Kidney (tissue), 13 donors: ENCODE measurements at regions not wholly inside any gene's neighbourhood (a gene's known extent, or its start where the extent isn't known, plus 50 kb on each side); places are given as distances from the start of the nearest gene placed in this dataset.
"Not testable (repeated sequence)": the region's sequence is repeated elsewhere in the genome, so short reads cannot be mapped to it uniquely, and the experiment has no call there.

Source experiments
- DNase-seq, 5 donors: peaks; one replicate each; pipeline ENCODE4 v3.0.0-alpha.2; 2013 to 2020
- FAIRE-seq: peaks from 2 replicates; lab custom pipeline; 2012; peaks lifted over from hg19 to GRCh38; lab: Jason Lieb, UNC
- H3K27ac ChIP-seq, 2 donors: one replicate each; pipeline ENCODE4 v1.7.0; 2013; ENCODE audit warnings: low read depth in 2 of 2, low read length in 2 of 2, inconsistent platforms in 1 of 2
- H3K27me3 ChIP-seq: one replicate; pipeline ENCODE4 v1.7.1; 2013; ENCODE audit warnings: low read length, inconsistent platforms; ENCODE audit not compliant: control insufficient read depth, insufficient read depth
- H3K36me3 ChIP-seq, 3 donors: one replicate each; pipeline versions ENCODE4 v1.7.0 to v1.7.1; 2013; ENCODE audit warnings: low read length in 3 of 3, control low read depth in 1 of 3, inconsistent platforms in 1 of 3; ENCODE audit not compliant: insufficient read depth in 3 of 3, control insufficient read depth in 2 of 3
- H3K4me1 ChIP-seq, 3 donors: one replicate each; pipeline versions ENCODE4 v1.7.0 to v1.7.1; 2013; ENCODE audit warnings: low read length in 3 of 3, inconsistent platforms in 1 of 3, low read depth in 1 of 3; ENCODE audit not compliant: control insufficient read depth in 2 of 3, insufficient read depth in 2 of 3
- H3K4me3 ChIP-seq, 3 donors: one replicate each; pipeline versions ENCODE4 v1.7.0 to v1.8.1; 2013; ENCODE audit warnings: low read length in 3 of 3, control low read depth in 1 of 3, inconsistent platforms in 1 of 3
- H3K9ac ChIP-seq, 3 donors: one replicate each; pipeline versions ENCODE4 v1.7.0 to v1.7.1; 2013; ENCODE audit warnings: low read length in 3 of 3, control low read depth in 1 of 3, inconsistent platforms in 1 of 3
- H3K9me3 ChIP-seq, 3 donors: one replicate each; pipeline versions ENCODE4 v1.7.0 to v1.7.1; 2013; ENCODE audit warnings: low read length in 3 of 3, control low read depth in 1 of 3, inconsistent platforms in 1 of 3; ENCODE audit not compliant: control insufficient read depth in 2 of 3, insufficient read depth in 1 of 3
- CTCF ChIP-seq: IDR thresholded peaks from 3 replicates; pipeline ENCODE4 v1.5.1; 2012; ENCODE audit warnings: mild to moderate bottlenecking, moderate library complexity, borderline replicate concordance; ENCODE audit not compliant: insufficient read depth; ENCODE audit errors: extremely low read depth
- intact Hi-C: fragments of 100-400 bp; cut with DNase I; formaldehyde crosslinking; loops from one replicate; pipeline ENCODE4 v1.11.1; 2022
- donor health status: control.
- donor health status: control.
- donor health status: control.
- donor health status: control.
- donor health status: control.
- donor health status: DM: yes; HTN: yes; CAD: no.
- donor health status: Normal renal cell carcinoma (clear cell type).

- no peaks in the 10 kb centered on the region for H3K36me3 ChIP-seq
- H3K9ac ChIP-seq: no peak overlapping the region
- no peak for DNase-seq
- intact Hi-C loops: no loop called here
- FAIRE-seq: no peak
- no peaks in the 10 kb centered on the region for H3K4me1 ChIP-seq
- no peak overlapping the region for H3K27ac ChIP-seq
- no peaks in the 10 kb centered on the region for H3K9me3 ChIP-seq
- H3K4me3 ChIP-seq: no peak overlapping the region
- no peak for TF ChIP-seq CTCF
- no peaks in the 10 kb centered on the region for H3K27me3 ChIP-seq
Measured at GRCh38 chr10:38740102-38740501, 646.0 kb downstream of the ZNF37A start.

DNA sequence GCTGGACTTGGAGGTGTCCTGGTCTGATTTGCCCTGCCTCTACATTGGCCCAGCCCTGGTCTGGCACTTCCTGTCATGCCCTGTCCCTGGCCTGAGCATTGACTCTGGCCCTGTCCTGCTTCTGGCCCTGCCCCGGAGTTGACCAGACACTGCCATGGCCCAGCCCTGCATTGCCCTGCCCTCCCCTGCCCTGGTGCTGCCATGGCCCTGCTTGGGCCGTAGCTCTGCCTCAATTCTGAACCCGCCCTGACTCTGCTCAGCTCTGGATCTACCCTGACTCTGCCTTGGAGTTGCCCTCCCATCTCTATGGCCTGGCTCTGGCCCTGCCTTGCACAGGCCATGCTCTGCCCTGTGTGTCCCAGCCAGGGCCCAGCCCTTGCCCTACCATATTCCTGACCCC is 647.1 kb downstream of the ZNF37A start:
- no peak for TF ChIP-seq CTCF
- intact Hi-C loops: no loop called here
- no peak overlapping the region for H3K9ac ChIP-seq
- H3K36me3 ChIP-seq: no peaks in the 10 kb centered on the region
- no peak overlapping the region for H3K27ac ChIP-seq
- H3K27me3 ChIP-seq: no peaks in the 10 kb centered on the region
- FAIRE-seq (no peak), DNase-seq (no peak)
- H3K4me1 ChIP-seq: no peaks in the 10 kb centered on the region
- no peaks in the 10 kb centered on the region for H3K9me3 ChIP-seq
- H3K4me3 ChIP-seq: no peak overlapping the region

DNA sequence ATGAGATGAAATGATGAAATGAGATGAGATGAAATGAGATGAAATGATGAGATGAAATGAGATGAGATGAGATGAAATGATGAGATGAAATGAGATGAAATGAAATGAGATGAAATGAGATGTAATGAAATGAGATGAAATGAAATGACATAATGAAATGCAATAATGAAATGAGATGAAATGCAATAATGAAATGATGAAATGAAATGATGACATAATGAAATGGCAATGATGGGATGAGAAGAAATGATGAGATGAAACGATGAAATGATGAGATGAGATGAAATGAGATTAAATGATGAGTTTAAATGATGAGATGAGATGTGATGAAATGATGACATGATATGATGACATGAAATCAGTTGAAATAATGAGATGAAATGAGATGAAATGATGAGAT is 650.3 kb downstream of the ZNF37A start:
- H3K9me3 ChIP-seq, DNase-seq, H3K9ac ChIP-seq, H3K27me3 ChIP-seq, H3K36me3 ChIP-seq, FAIRE-seq, H3K27ac ChIP-seq, H3K4me1 ChIP-seq, intact Hi-C loops, H3K4me3 ChIP-seq: not testable (repeated sequence)

GRCh38 chr10:38746065-38746464 is 651.9 kb downstream of the ZNF37A start:
- H3K27ac ChIP-seq, H3K36me3 ChIP-seq, H3K4me3 ChIP-seq, intact Hi-C loops, H3K4me1 ChIP-seq, H3K27me3 ChIP-seq, H3K9me3 ChIP-seq, H3K9ac ChIP-seq, DNase-seq: not testable (repeated sequence)
- FAIRE-seq: peak; percentile 19
